ENCODE measurements at regions not wholly inside any gene's neighbourhood (a gene's known extent, or its start where the extent isn't known, plus 50 kb on each side); places are given as distances from the start of the nearest gene placed in this dataset.
A peak's percentile ranks its signal among the peaks of the same experiment; 100 is the strongest.

- Mint-ChIP-seq H3K36me3 (peaks cover 11% of the 10 kb centered on the region), H3K4me3 (peak overlapping the region; percentile 2), H3K27ac (peak overlapping the region; percentile 66), H3K9me3 (peaks cover 26% of the 10 kb centered on the region), H3K27me3 (no peaks in the 10 kb centered on the region), H3K4me1 (ENCODE audit: unreplicated experiment) (peaks cover 43% of the 10 kb centered on the region)
- no peak for DNase-seq (ENCODE audit: extremely low spot score, unreplicated experiment)
- TF ChIP-seq, protein P1, sequence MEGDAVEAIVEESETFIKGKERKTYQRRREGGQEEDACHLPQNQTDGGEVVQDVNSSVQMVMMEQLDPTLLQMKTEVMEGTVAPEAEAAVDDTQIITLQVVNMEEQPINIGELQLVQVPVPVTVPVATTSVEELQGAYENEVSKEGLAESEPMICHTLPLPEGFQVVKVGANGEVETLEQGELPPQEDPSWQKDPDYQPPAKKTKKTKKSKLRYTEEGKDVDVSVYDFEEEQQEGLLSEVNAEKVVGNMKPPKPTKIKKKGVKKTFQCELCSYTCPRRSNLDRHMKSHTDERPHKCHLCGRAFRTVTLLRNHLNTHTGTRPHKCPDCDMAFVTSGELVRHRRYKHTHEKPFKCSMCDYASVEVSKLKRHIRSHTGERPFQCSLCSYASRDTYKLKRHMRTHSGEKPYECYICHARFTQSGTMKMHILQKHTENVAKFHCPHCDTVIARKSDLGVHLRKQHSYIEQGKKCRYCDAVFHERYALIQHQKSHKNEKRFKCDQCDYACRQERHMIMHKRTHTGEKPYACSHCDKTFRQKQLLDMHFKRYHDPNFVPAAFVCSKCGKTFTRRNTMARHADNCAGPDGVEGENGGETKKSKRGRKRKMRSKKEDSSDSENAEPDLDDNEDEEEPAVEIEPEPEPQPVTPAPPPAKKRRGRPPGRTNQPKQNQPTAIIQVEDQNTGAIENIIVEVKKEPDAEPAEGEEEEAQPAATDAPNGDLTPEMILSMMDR (conservative IDR thresholded peaks at IDR 0.05): no peak
These were observed 172.8 kb downstream of the VAPA start for GRCh38 chr18:10086458-10087210.

- peaks cover 48% of the 10 kb centered on the region for H3K4me1 Mint-ChIP-seq (ENCODE audit: unreplicated experiment)
- no peaks in the 10 kb centered on the region for H3K27me3 Mint-ChIP-seq
- peaks cover 15% of the 10 kb centered on the region for H3K9me3 Mint-ChIP-seq
- H3K36me3 Mint-ChIP-seq: peaks cover 4% of the 10 kb centered on the region
- H3K4me3 Mint-ChIP-seq: no peak overlapping the region
- H3K27ac Mint-ChIP-seq: no peak overlapping the region
- TF ChIP-seq, protein P1 (conservative IDR thresholded peaks at IDR 0.05): no peak
- DNase-seq (ENCODE audit: extremely low spot score, unreplicated experiment): no peak
These were observed 174.9 kb downstream of the VAPA start for GRCh38 chr18:10088734-10089133.

DNA sequence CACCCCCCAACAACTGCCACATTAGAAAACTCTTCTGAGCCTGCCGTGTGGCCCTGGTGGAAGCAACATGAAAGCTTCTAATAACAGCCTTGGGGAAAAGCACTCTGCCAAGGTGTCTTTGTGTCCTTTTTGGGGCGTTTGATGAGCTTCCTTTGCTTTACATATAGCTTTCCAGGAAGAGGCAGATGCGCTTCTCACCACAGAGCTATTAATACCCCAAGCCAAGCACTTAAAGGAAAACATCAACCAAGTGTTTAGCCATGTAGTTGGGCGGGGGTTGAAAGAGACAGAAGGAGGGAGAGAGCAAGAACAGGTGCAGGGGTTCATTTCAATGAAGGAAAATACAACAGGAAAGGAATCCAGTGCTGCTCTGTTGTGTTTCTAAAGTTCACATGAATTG, 176.1 kb downstream of the VAPA start:
- H3K27ac Mint-ChIP-seq: no peak overlapping the region
- no peaks in the 10 kb centered on the region for H3K27me3 Mint-ChIP-seq
- H3K4me3 Mint-ChIP-seq: no peak overlapping the region
- H3K36me3 Mint-ChIP-seq: peaks cover 4% of the 10 kb centered on the region
- DNase-seq (ENCODE audit: extremely low spot score, unreplicated experiment): no peak
- peaks cover 9% of the 10 kb centered on the region for H3K9me3 Mint-ChIP-seq
- H3K4me1 Mint-ChIP-seq (ENCODE audit: unreplicated experiment): peaks cover 44% of the 10 kb centered on the region
- TF ChIP-seq, protein P1 (conservative IDR thresholded peaks at IDR 0.05): no peak

- Mint-ChIP-seq H3K36me3 (peaks cover 4% of the 10 kb centered on the region), H3K27ac (no peak overlapping the region), H3K9me3 (peaks cover 9% of the 10 kb centered on the region), H3K4me1 (ENCODE audit: unreplicated experiment) (peaks cover 37% of the 10 kb centered on the region), H3K27me3 (no peaks in the 10 kb centered on the region), H3K4me3 (no peak overlapping the region)
- no peak for DNase-seq (ENCODE audit: extremely low spot score, unreplicated experiment)
- TF ChIP-seq, protein P1 (conservative IDR thresholded peaks at IDR 0.05): no peak
These were observed 176.9 kb downstream of the VAPA start for GRCh38 chr18:10090668-10091067.

- no peak for DNase-seq (ENCODE audit: extremely low spot score, unreplicated experiment)
- Mint-ChIP-seq H3K4me3 (no peak overlapping the region), H3K36me3 (no peaks in the 10 kb centered on the region), H3K4me1 (ENCODE audit: unreplicated experiment) (peaks cover 21% of the 10 kb centered on the region), H3K9me3 (peaks cover 5% of the 10 kb centered on the region), H3K27me3 (no peaks in the 10 kb centered on the region), H3K27ac (no peak overlapping the region)
- TF ChIP-seq, protein P1 (conservative IDR thresholded peaks at IDR 0.05): no peak
These were observed 179.6 kb downstream of the VAPA start for GRCh38 chr18:10093445-10093844.

All from type B pancreatic cell (in vitro differentiated cells).